ENCODE measurements at regions not wholly inside any gene's neighbourhood (a gene's known extent, or its start where the extent isn't known, plus 50 kb on each side); places are given as distances from the start of the nearest gene placed in this dataset.

GRCh38 chr9:118784033-118784432 lies 585.2 kb downstream of the BRINP1 start:
- H3K27me3 ChIP-seq (ENCODE audit: control insufficient read depth, insufficient read depth, low read length) = no peaks in the 10 kb centered on the region
- no peaks in the 10 kb centered on the region for H3K4me1 ChIP-seq (ENCODE audit: control insufficient read depth, extremely low read depth, insufficient read depth, low read length)
- H4K20me1 ChIP-seq (ENCODE audit: control insufficient read depth, extremely low read depth, insufficient read depth, low read length) = no peaks in the 10 kb centered on the region
- no peak overlapping the region for H3K4me3 ChIP-seq (replicated peaks in 1 of 4; ENCODE audit: control extremely low read depth in 1 of 4, insufficient read depth in 1 of 4, low read depth in 3 of 4, low read length in 4 of 4)
- no peak overlapping the region for H3K27ac ChIP-seq (ENCODE audit: insufficient read depth, low read length)
- H3K4me2 ChIP-seq (ENCODE audit: extremely low read depth, insufficient read depth, low read length) = no peak overlapping the region
- no peak overlapping the region for H3K9ac ChIP-seq (ENCODE audit: insufficient read depth, low read length)
- no peak for TF ChIP-seq EZH2 (IDR thresholded peaks at IDR 0.05; ENCODE audit: low read length, missing control alignments)
- TF ChIP-seq CTCF (conservative IDR thresholded peaks at IDR 0.05 in 1 of 2, IDR thresholded peaks at IDR 0.05 in 1 of 2; ENCODE audit: low read depth in 1 of 2, low read length in 2 of 2) = no peak
- H3K9me3 ChIP-seq (ENCODE audit: control insufficient read depth, insufficient read depth, low read depth, low read length) = no peaks in the 10 kb centered on the region
- DNase-seq (ENCODE audit: low read depth in 2 of 2) = no peak
- no peaks in the 10 kb centered on the region for H3K36me3 ChIP-seq (ENCODE audit: control insufficient read depth, insufficient read depth, low read length)
- no peak overlapping the region for H2AFZ ChIP-seq (ENCODE audit: low read length)
- no peaks in the 10 kb centered on the region for H3K79me2 ChIP-seq (ENCODE audit: control insufficient read depth, insufficient read depth, low read length)

DNA sequence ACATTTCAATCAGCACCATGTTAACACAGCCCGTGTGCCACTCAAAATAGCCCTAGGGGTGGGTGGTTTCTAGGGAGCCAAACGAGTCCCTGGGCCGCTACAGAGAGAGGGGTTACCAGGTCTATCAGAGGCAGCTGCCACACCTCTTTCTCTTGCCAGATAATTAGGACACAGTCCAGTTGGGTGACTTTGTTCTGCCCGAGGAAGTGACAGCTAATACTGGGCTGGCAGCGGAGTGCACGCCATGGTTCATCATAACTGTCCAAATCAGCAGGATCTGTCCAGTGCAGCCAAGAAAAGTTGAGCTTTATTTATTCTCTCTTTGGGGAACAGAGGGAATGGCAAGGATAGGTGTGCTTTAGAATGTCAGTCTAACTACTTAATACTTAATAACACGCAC lies 583.8 kb downstream of the BRINP1 start:
- no peaks in the 10 kb centered on the region for H4K20me1 ChIP-seq (ENCODE audit: control insufficient read depth, extremely low read depth, insufficient read depth, low read length)
- TF ChIP-seq EZH2 (IDR thresholded peaks at IDR 0.05; ENCODE audit: low read length, missing control alignments) (no peak), CTCF (conservative IDR thresholded peaks at IDR 0.05 in 1 of 2, IDR thresholded peaks at IDR 0.05 in 1 of 2; ENCODE audit: low read depth in 1 of 2, low read length in 2 of 2) (no peak)
- no peak for DNase-seq (ENCODE audit: low read depth in 2 of 2)
- no peak overlapping the region for H3K27ac ChIP-seq (ENCODE audit: insufficient read depth, low read length)
- no peak overlapping the region for H3K4me2 ChIP-seq (ENCODE audit: extremely low read depth, insufficient read depth, low read length)
- H3K36me3 ChIP-seq (ENCODE audit: control insufficient read depth, insufficient read depth, low read length) = no peaks in the 10 kb centered on the region
- no peaks in the 10 kb centered on the region for H3K9me3 ChIP-seq (ENCODE audit: control insufficient read depth, insufficient read depth, low read depth, low read length)
- no peak overlapping the region for H3K4me3 ChIP-seq (replicated peaks in 1 of 4; ENCODE audit: control extremely low read depth in 1 of 4, insufficient read depth in 1 of 4, low read depth in 3 of 4, low read length in 4 of 4)
- H3K4me1 ChIP-seq (ENCODE audit: control insufficient read depth, extremely low read depth, insufficient read depth, low read length) = no peaks in the 10 kb centered on the region
- H2AFZ ChIP-seq (ENCODE audit: low read length) = no peak overlapping the region
- no peaks in the 10 kb centered on the region for H3K79me2 ChIP-seq (ENCODE audit: control insufficient read depth, insufficient read depth, low read length)
- H3K9ac ChIP-seq (ENCODE audit: insufficient read depth, low read length) = no peak overlapping the region
- no peaks in the 10 kb centered on the region for H3K27me3 ChIP-seq (ENCODE audit: control insufficient read depth, insufficient read depth, low read length)

GRCh38 chr9:118786877-118787276 lies 582.4 kb downstream of the BRINP1 start:
- TF ChIP-seq EZH2 (IDR thresholded peaks at IDR 0.05; ENCODE audit: low read length, missing control alignments) = no peak
- no peak for TF ChIP-seq CTCF (conservative IDR thresholded peaks at IDR 0.05 in 1 of 2, IDR thresholded peaks at IDR 0.05 in 1 of 2; ENCODE audit: low read depth in 1 of 2, low read length in 2 of 2)
- no peak overlapping the region for H3K27ac ChIP-seq (ENCODE audit: insufficient read depth, low read length)
- no peaks in the 10 kb centered on the region for H3K4me1 ChIP-seq (ENCODE audit: control insufficient read depth, extremely low read depth, insufficient read depth, low read length)
- no peaks in the 10 kb centered on the region for H3K27me3 ChIP-seq (ENCODE audit: control insufficient read depth, insufficient read depth, low read length)
- H3K9me3 ChIP-seq (ENCODE audit: control insufficient read depth, insufficient read depth, low read depth, low read length) = no peaks in the 10 kb centered on the region
- H4K20me1 ChIP-seq (ENCODE audit: control insufficient read depth, extremely low read depth, insufficient read depth, low read length) = no peaks in the 10 kb centered on the region
- DNase-seq (ENCODE audit: low read depth in 2 of 2) = no peak
- H3K36me3 ChIP-seq (ENCODE audit: control insufficient read depth, insufficient read depth, low read length) = no peaks in the 10 kb centered on the region
- H2AFZ ChIP-seq (ENCODE audit: low read length) = no peak overlapping the region
- H3K9ac ChIP-seq (ENCODE audit: insufficient read depth, low read length) = no peak overlapping the region
- no peaks in the 10 kb centered on the region for H3K79me2 ChIP-seq (ENCODE audit: control insufficient read depth, insufficient read depth, low read length)
- H3K4me2 ChIP-seq (ENCODE audit: extremely low read depth, insufficient read depth, low read length) = no peak overlapping the region
- H3K4me3 ChIP-seq (replicated peaks in 1 of 4; ENCODE audit: control extremely low read depth in 1 of 4, insufficient read depth in 1 of 4, low read depth in 3 of 4, low read length in 4 of 4) = no peak overlapping the region
